ENCODE measurements at regions not wholly inside any gene's neighbourhood (a gene's known extent, or its start where the extent isn't known, plus 50 kb on each side); places are given as distances from the start of the nearest gene placed in this dataset.
A peak's percentile ranks its signal among the peaks of the same experiment; 100 is the strongest.
"Not testable (repeated sequence)": the region's sequence is repeated elsewhere in the genome, so short reads cannot be mapped to it uniquely, and the experiment has no call there.

DNA sequence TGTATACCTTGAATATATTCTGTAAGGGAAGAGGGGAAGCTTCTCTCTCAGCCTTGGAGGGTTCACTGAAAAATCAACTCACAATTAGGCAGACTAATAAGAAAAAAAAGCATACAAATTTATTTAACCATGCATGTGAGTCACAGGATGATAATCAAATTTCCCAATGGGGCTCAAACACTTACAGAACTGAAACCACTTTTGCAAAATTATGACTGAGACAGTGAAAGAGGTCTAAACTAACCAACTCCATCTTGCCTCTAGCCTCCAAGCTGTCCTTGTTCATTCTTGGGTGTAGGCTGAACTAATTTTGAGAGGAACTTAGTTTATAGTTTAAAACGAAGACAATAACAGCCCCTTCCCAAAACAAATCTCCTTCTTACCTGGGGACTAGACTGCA lies 618.3 kb upstream of the AUTS2 start:
- Mint-ChIP-seq H3K36me3 (no peaks in the 10 kb centered on the region), H3K9me3 (peaks cover 6% of the 10 kb centered on the region), H3K27ac (no peak overlapping the region), H3K27me3 (peaks cover 19% of the 10 kb centered on the region), H3K4me3 (peak overlapping the region; percentile 46), H3K4me1 (ENCODE audit: unreplicated experiment) (peaks cover 16% of the 10 kb centered on the region)
- DNase-seq (ENCODE audit: extremely low spot score, unreplicated experiment) = no peak
- TF ChIP-seq, protein P1, sequence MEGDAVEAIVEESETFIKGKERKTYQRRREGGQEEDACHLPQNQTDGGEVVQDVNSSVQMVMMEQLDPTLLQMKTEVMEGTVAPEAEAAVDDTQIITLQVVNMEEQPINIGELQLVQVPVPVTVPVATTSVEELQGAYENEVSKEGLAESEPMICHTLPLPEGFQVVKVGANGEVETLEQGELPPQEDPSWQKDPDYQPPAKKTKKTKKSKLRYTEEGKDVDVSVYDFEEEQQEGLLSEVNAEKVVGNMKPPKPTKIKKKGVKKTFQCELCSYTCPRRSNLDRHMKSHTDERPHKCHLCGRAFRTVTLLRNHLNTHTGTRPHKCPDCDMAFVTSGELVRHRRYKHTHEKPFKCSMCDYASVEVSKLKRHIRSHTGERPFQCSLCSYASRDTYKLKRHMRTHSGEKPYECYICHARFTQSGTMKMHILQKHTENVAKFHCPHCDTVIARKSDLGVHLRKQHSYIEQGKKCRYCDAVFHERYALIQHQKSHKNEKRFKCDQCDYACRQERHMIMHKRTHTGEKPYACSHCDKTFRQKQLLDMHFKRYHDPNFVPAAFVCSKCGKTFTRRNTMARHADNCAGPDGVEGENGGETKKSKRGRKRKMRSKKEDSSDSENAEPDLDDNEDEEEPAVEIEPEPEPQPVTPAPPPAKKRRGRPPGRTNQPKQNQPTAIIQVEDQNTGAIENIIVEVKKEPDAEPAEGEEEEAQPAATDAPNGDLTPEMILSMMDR (conservative IDR thresholded peaks at IDR 0.05) = no peak

DNA sequence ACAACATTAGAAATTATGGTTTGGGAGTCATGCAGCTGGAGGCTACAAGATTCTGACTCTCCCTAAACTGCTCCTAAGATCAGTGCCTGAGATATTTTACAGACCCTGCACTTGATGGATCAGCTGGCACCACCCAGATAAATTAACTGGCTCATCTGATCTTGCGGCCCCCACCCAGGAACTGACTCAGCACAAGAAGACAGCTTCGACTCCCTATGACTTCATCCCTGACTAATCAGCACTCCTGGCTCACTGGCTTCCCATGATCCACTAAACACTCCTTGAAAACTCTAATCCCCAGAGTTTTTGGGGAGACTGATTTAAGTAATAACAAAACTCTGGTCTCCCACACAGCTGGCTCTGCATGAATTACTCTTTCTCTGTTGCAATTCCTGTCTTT lies 617.8 kb upstream of the AUTS2 start:
- not testable (repeated sequence) for DNase-seq (ENCODE audit: extremely low spot score, unreplicated experiment); H3K36me3 Mint-ChIP-seq; H3K27ac Mint-ChIP-seq; H3K9me3 Mint-ChIP-seq
- peaks cover 16% of the 10 kb centered on the region for H3K4me1 Mint-ChIP-seq (ENCODE audit: unreplicated experiment)
- H3K4me3 Mint-ChIP-seq = peak overlapping the region; percentile 46
- peaks cover 19% of the 10 kb centered on the region for H3K27me3 Mint-ChIP-seq

DNA sequence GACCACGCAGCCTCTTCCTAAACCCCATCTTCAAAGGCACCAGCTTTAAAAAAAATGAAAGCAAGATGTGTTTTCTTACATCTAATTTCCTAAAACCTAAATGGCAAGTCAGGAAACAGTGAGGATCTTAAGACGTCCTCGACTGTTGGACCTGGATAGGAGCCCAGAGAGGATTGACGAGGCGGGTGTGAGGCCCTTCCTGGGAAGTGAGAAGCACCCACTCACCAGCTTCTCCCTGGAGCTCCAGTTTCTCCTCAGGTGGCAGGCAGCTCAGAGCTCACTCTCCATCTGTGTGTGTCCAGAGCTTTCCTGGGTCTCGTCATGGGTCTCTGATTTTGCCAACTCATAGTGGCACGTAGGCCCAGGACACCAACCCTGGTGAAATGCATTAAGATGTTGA lies 614.0 kb upstream of the AUTS2 start:
- Mint-ChIP-seq H3K36me3 (no peaks in the 10 kb centered on the region), H3K27ac (no peak overlapping the region), H3K4me3 (no peak overlapping the region), H3K9me3 (peaks cover 18% of the 10 kb centered on the region), H3K4me1 (ENCODE audit: unreplicated experiment) (peaks cover 7% of the 10 kb centered on the region), H3K27me3 (peaks cover 5% of the 10 kb centered on the region)
- TF ChIP-seq, protein P1 (conservative IDR thresholded peaks at IDR 0.05) = no peak
- no peak for DNase-seq (ENCODE audit: extremely low spot score, unreplicated experiment)

DNA sequence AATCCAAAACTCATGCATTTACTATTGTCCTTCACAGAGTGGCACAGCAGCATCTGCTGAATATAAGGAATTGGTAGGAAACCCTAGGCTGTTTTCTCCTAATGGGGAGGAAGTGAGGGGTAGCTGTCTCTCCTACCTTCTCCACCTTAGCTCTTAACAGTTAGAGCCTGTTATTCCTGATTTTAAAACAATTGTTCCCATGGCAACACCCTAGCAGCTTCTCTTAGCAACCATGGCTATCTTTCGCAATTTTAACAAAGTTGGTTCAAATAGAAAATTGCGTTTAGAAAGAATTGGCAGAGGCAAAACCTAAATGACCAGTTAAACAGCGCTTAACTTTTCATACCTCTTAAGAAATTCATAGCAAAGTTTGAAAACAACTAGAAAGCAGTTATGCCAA lies 603.4 kb upstream of the AUTS2 start:
- H3K36me3 Mint-ChIP-seq = no peaks in the 10 kb centered on the region

DNA sequence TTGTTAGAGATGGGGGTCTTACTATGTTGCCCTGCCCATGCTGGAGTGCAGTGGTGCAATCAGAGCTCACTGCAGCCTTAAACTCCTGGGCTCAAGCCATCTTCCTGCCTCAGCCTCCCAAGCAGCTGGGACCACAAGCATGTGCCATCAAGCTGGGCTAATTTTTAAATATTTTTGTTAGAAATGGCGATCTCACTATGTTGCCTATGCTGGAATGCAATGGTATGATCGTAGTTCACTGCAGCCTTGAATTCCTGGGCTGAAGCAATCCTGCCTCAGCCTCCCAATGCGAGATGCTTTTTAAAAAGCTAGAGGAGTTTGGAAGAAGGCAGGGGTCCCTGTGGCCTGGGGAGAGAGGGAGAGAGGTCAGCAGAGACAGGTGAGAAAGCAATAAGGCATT lies 600.1 kb upstream of the AUTS2 start:
- Mint-ChIP-seq H3K4me1 (ENCODE audit: unreplicated experiment) (peaks cover 7% of the 10 kb centered on the region), H3K27me3 (no peaks in the 10 kb centered on the region), H3K4me3 (no peak overlapping the region), H3K27ac (no peak overlapping the region), H3K36me3 (peaks cover 8% of the 10 kb centered on the region), H3K9me3 (peaks cover 11% of the 10 kb centered on the region)
- TF ChIP-seq, protein P1 (conservative IDR thresholded peaks at IDR 0.05) = no peak
- no peak for DNase-seq (ENCODE audit: extremely low spot score, unreplicated experiment)

More for the DNA sequence above, 603.4 kb upstream of the AUTS2 start:
- no peak for DNase-seq (ENCODE audit: extremely low spot score, unreplicated experiment)
- H3K27ac Mint-ChIP-seq = no peak overlapping the region
- no peaks in the 10 kb centered on the region for H3K9me3 Mint-ChIP-seq
- H3K27me3 Mint-ChIP-seq = no peaks in the 10 kb centered on the region
- peaks cover 7% of the 10 kb centered on the region for H3K4me1 Mint-ChIP-seq (ENCODE audit: unreplicated experiment)
- no peak overlapping the region for H3K4me3 Mint-ChIP-seq
- TF ChIP-seq, protein P1 (conservative IDR thresholded peaks at IDR 0.05) = no peak

DNA sequence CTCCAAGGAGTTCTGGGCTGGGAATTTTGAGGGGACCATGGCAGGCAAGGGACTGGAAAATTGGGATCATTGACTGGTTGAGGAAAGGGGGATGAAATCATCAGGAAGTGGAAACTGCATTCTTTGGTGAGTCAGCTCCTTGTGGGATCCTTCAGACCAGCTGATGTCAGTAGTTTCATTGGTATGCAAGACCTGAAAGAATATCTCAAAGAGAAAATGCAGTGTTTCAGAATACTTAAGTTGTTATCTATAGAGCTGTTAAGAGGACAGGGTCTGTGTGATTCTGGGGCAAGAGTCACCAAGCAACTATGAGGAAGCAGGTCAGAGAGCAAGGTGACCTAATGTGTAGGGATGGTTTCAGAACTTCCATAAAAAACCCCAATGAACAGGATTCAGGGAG lies 595.9 kb upstream of the AUTS2 start:
- TF ChIP-seq, protein P1 (conservative IDR thresholded peaks at IDR 0.05) = no peak
- Mint-ChIP-seq H3K27me3 (no peaks in the 10 kb centered on the region), H3K36me3 (peaks cover 8% of the 10 kb centered on the region), H3K4me1 (ENCODE audit: unreplicated experiment) (no peaks in the 10 kb centered on the region), H3K27ac (no peak overlapping the region), H3K4me3 (no peak overlapping the region), H3K9me3 (peaks cover 11% of the 10 kb centered on the region)
- DNase-seq (ENCODE audit: extremely low spot score, unreplicated experiment) = no peak

All from type B pancreatic cell (in vitro differentiated cells).